Suprapubic skin (tissue), 4 donors: ENCODE measurements at regions not wholly inside any gene's neighbourhood (a gene's known extent, or its start where the extent isn't known, plus 50 kb on each side); places are given as distances from the start of the nearest gene placed in this dataset.

Source experiments
- EP300 ChIP-seq: sonication (generic); formaldehyde crosslinking; IDR thresholded peaks from one replicate; pipeline ENCODE4 v1.6.1; 2017; ENCODE audit warnings: antibody characterized with exemption
- POLR2A ChIP-seq, 2 donors: fragments of 450-650 bp; IDR thresholded peaks; one replicate each; pipeline ENCODE4 v1.6.1; 2017; ENCODE audit warnings: antibody characterized with exemption in 2 of 2, mild to moderate bottlenecking in 2 of 2, moderate library complexity in 2 of 2
- POLR2AphosphoS5 ChIP-seq, 3 donors: sonication (generic); formaldehyde crosslinking; IDR thresholded peaks; one replicate each; pipeline ENCODE4 v1.6.1; 2017; ENCODE audit warnings: antibody characterized with exemption in 3 of 3
- TF ChIP-seq, protein P1 (sequence below), 2 donors: fragments of 200-600 bp in 1 of 2; fragments of 450-650 bp in 1 of 2; sonication (generic) in 1 of 2; IDR thresholded peaks; one replicate each; pipeline ENCODE4 v1.5.1; 2016 to 2019; ENCODE audit warnings: antibody characterized with exemption in 2 of 2, mild to moderate bottlenecking in 1 of 2, moderate library complexity in 1 of 2

DNA sequence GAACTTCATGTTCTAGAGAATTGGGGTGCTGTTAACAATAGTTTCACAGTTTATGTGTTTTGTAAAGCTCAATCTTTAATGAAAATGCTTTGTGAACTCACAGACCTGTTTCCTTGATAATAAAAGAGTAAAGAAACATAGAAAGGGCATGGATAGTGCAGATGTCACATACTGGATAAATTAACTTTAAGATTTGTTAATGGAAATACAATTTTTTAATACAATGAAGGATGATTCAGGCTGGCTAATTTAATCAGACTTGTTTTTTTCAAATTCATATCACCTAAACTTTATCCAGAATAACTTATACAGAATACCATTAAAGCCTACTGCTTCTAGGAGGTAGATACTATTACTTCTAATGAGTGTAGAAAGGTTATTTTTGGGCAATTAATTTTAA lies 1033.5 kb upstream of the SLC10A2 start:
- TF ChIP-seq, protein P1, sequence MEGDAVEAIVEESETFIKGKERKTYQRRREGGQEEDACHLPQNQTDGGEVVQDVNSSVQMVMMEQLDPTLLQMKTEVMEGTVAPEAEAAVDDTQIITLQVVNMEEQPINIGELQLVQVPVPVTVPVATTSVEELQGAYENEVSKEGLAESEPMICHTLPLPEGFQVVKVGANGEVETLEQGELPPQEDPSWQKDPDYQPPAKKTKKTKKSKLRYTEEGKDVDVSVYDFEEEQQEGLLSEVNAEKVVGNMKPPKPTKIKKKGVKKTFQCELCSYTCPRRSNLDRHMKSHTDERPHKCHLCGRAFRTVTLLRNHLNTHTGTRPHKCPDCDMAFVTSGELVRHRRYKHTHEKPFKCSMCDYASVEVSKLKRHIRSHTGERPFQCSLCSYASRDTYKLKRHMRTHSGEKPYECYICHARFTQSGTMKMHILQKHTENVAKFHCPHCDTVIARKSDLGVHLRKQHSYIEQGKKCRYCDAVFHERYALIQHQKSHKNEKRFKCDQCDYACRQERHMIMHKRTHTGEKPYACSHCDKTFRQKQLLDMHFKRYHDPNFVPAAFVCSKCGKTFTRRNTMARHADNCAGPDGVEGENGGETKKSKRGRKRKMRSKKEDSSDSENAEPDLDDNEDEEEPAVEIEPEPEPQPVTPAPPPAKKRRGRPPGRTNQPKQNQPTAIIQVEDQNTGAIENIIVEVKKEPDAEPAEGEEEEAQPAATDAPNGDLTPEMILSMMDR (IDR thresholded peaks at IDR 0.05) = no peak
- no peak for TF ChIP-seq POLR2AphosphoS5 (IDR thresholded peaks at IDR 0.05)
- TF ChIP-seq EP300 = no peak
- TF ChIP-seq POLR2A (IDR thresholded peaks at IDR 0.05) = no peak
